ENCODE measurements at regions not wholly inside any gene's neighbourhood (a gene's known extent, or its start where the extent isn't known, plus 50 kb on each side); places are given as distances from the start of the nearest gene placed in this dataset.

- Histone ChIP-seq H3K4me2 (ENCODE audit: low read length) (no peak overlapping the region), H3K4me1 (ENCODE audit: insufficient read depth, low read length, poor library complexity, severe bottlenecking) (no peaks in the 10 kb centered on the region), H3K79me2 (ENCODE audit: insufficient read depth, low read depth, low read length) (no peaks in the 10 kb centered on the region), H3K27ac (ENCODE audit: low read depth, low read length, poor library complexity, severe bottlenecking) (no peak overlapping the region), H3K36me3 (ENCODE audit: insufficient read depth, low read length) (no peaks in the 10 kb centered on the region), H3K9me3 (ENCODE audit: low read length) (no peaks in the 10 kb centered on the region), H3K9me2 (ENCODE audit: insufficient read depth, low read length) (no peaks in the 10 kb centered on the region), H3K4me3 (ENCODE audit: low read depth, low read length, poor library complexity, severe bottlenecking) (no peak overlapping the region), H2AFZ (ENCODE audit: low read length) (no peak overlapping the region), H4K20me1 (ENCODE audit: insufficient read depth, low read length) (no peaks in the 10 kb centered on the region)
- no TSS peak for BruUV-seq (replicated peaks)
- no peak for TF ChIP-seq EZH2phosphoT487 (IDR thresholded peaks at IDR 0.05; ENCODE audit: borderline replicate concordance, low read depth, low read length)
- no peak for TF ChIP-seq CTCF (conservative IDR thresholded peaks at IDR 0.05; ENCODE audit: low read length)
- POLR2A ChIA-PET: interaction anchor here (0.5 kb wide), 1 partner anchor 10 kb away, joined by 3 read pairs; no protein-coding TSS in a partner anchor
- CTCF ChIA-PET (ENCODE audit: unreplicated experiment): no interaction called here
- no peak for DNase-seq (ENCODE audit: low spot score)
- intact Hi-C loops (cut with micrococcal nuclease; ENCODE audit: unreplicated experiment): no loop called here
Measured at GRCh38 chr16:73159296-73159695, 111.4 kb upstream of the ZFHX3 start.

- Histone ChIP-seq H3K4me2 (ENCODE audit: low read length) (no peak overlapping the region), H4K20me1 (ENCODE audit: insufficient read depth, low read length) (no peaks in the 10 kb centered on the region), H3K4me1 (ENCODE audit: insufficient read depth, low read length, poor library complexity, severe bottlenecking) (no peaks in the 10 kb centered on the region), H2AFZ (ENCODE audit: low read length) (no peak overlapping the region), H3K4me3 (ENCODE audit: low read depth, low read length, poor library complexity, severe bottlenecking) (no peak overlapping the region), H3K27ac (ENCODE audit: low read depth, low read length, poor library complexity, severe bottlenecking) (no peak overlapping the region), H3K36me3 (ENCODE audit: insufficient read depth, low read length) (no peaks in the 10 kb centered on the region), H3K9me2 (ENCODE audit: insufficient read depth, low read length) (no peaks in the 10 kb centered on the region), H3K79me2 (ENCODE audit: insufficient read depth, low read depth, low read length) (no peaks in the 10 kb centered on the region), H3K9me3 (ENCODE audit: low read length) (no peaks in the 10 kb centered on the region)
- no TSS peak for BruUV-seq (replicated peaks)
- no peak for DNase-seq (ENCODE audit: low spot score)
- POLR2A ChIA-PET: no interaction called here
- TF ChIP-seq EZH2phosphoT487 (IDR thresholded peaks at IDR 0.05; ENCODE audit: borderline replicate concordance, low read depth, low read length) (no peak), CTCF (conservative IDR thresholded peaks at IDR 0.05; ENCODE audit: low read length) (no peak)
- CTCF ChIA-PET (ENCODE audit: unreplicated experiment): no interaction called here
- intact Hi-C loops (cut with micrococcal nuclease; ENCODE audit: unreplicated experiment): no loop called here
Measured at GRCh38 chr16:73157861-73158260, 109.9 kb upstream of the ZFHX3 start.

GRCh38 chr16:73154063-73154870 is 106.3 kb upstream of the ZFHX3 start:
- no TSS peak for BruUV-seq (replicated peaks)
- no peaks in the 10 kb centered on the region for H3K36me3 ChIP-seq (ENCODE audit: insufficient read depth, low read length)
- H3K79me2 ChIP-seq (ENCODE audit: insufficient read depth, low read depth, low read length): no peaks in the 10 kb centered on the region
- ChIA-PET CTCF (ENCODE audit: unreplicated experiment) (no interaction called here), POLR2A (no interaction called here)
- H3K4me1 ChIP-seq (ENCODE audit: insufficient read depth, low read length, poor library complexity, severe bottlenecking): no peaks in the 10 kb centered on the region
- no peaks in the 10 kb centered on the region for H4K20me1 ChIP-seq (ENCODE audit: insufficient read depth, low read length)
- TF ChIP-seq EZH2phosphoT487 (IDR thresholded peaks at IDR 0.05; ENCODE audit: borderline replicate concordance, low read depth, low read length) (no peak), CTCF (conservative IDR thresholded peaks at IDR 0.05; ENCODE audit: low read length) (no peak)
- intact Hi-C loops (cut with micrococcal nuclease; ENCODE audit: unreplicated experiment): no loop called here
- H3K27ac ChIP-seq (ENCODE audit: low read depth, low read length, poor library complexity, severe bottlenecking): no peak overlapping the region
- DNase-seq (ENCODE audit: low spot score): no peak
- H2AFZ ChIP-seq (ENCODE audit: low read length): no peak overlapping the region
- H3K9me2 ChIP-seq (ENCODE audit: insufficient read depth, low read length): no peaks in the 10 kb centered on the region
- H3K4me3 ChIP-seq (ENCODE audit: low read depth, low read length, poor library complexity, severe bottlenecking): no peak overlapping the region
- H3K9me3 ChIP-seq (ENCODE audit: low read length): no peaks in the 10 kb centered on the region
- H3K4me2 ChIP-seq (ENCODE audit: low read length): no peak overlapping the region

Measured in OCI-LY7 (cell line).